NCI-H146 (cell line): ENCODE measurements at regions not wholly inside any gene's neighbourhood (a gene's known extent, or its start where the extent isn't known, plus 50 kb on each side); places are given as distances from the start of the nearest gene placed in this dataset.
A peak's percentile ranks its signal among the peaks of the same experiment; 100 is the strongest.
"Not testable (repeated sequence)": the region's sequence is repeated elsewhere in the genome, so short reads cannot be mapped to it uniquely, and the experiment has no call there.

Source experiments
- DNase-seq: peaks from one replicate; lab custom pipeline; 2025; lab: John Stamatoyannopoulos, UW

DNA sequence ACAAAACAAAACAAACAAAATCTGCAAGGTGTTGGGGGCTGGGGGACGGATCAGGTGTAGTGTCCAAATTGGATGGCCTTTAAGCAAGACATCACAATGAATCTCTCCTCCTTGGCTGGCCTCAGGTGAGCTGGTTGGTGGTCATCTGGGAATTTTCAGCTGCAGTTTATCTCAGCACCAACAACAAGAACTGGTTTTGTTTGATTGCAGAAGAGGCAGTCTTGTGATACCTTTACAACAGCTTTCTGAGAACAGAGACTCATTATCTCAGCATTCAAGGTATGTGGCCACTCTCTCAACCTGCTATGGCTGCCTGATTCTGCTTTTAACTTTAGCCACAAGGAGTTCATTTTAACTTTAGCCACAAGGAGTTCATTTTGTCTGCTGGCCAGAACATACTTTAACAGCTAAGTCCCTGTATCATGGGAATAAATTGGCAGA, 1543.4 kb downstream of the EFNA5 start:
- DNase-seq, result no peak

DNA sequence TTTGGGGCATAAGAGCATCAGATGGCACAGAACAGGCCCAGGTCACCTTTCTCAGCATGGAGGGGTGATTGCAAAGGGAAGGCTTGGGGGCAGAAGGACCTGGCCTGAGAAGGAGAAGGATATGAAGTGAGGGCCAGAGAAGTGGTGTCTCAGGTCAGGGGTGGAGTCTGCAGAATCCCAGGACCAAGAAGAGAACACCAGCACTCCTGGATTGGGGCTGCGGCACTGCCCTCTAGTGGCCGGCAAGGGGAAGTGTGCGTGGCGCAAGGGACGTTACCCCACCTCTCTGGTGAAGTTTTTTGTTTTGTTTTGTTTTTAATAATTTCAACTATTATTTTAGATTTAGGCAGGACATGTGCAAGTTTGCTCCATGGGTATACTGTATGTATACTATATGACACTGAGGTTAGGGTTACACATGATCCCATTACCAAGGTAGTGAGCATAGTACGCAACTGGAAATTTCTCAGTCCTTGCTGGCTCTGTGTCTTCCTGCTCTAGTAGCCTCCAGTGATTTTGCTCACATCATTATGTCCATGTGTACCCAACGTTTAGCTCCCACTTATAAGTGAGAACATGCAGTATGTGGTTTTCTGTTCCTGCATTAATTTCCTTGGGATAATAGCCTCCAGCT, 1548.6 kb downstream of the EFNA5 start:
- no peak for DNase-seq

DNA sequence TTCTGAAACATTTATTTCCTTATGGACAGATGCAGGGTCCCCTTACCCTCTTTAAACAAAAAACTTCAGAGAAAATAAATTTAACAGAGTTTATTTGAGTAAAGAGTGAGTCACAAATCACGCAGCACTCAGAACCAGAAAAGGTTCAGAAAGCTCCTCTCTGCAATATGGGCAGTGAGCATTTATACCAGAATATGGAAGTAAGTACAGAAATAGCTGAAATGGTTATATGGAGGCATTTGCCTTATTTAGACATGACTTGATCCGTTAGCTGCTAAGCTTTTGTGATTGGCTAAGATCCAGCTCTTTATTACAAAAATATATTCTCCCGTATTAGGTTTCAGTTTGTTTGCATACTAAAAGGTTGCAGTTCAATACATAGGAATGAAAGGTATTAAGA, 1554.1 kb downstream of the EFNA5 start:
- DNase-seq, result no peak

DNA sequence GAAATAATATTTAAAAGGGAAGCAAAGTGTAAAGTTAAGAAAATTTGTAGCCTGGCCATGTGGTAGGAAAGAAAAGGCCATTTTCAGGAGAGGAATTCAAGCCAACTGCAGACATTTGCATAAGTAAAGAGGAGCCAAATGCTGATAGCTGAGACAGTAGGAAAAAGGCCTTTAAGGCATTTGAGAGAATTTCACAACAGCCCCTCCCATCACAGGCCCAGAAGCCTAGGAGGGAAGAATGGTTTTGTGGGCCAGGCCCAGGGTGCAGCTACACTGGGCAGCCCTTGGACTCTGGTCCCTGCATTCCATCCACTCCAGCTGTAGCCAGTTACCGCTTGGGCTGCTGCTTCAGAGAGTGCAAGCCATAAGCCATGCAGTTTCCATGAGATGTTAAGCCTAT, 1556.8 kb downstream of the EFNA5 start:
- no peak for DNase-seq

DNA sequence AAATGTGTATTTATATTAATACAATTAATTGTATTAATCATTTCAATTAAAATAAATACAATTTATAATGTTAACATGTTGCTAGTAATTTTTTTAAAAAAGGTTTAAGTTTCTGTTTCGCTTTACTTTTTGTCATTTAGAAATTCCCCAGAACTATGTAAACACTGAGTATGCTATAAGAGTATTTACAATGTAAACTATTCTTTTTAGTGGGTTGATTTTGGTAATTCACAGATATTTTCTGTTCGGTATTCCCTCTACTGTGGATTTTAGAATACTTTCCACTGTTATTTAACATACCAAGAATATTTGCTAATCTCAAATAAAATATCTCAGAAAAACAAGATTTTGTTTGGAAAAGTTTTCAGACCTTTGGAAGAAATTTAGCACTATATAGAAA, 1564.4 kb downstream of the EFNA5 start:
- DNase-seq, result no peak

DNA sequence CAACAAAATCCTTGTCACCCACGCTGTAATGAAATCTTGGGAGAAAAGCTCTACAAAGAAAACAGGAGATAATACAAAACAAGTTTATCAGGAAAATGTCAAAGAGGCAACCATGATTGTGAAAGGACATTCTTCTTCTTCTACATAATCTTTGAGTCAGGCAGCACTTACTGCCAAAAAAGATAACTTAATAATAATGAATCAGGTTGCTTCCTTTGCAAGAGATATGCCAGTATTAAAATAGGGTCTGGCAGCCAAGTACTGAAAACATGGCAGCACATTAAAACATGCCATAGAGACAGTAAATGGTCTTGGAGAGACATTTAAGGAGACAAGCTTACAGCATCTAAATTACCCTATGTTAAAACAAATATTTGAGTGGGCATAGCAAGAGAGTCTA, 1573.4 kb downstream of the EFNA5 start:
- peak; percentile 8 for DNase-seq

DNA sequence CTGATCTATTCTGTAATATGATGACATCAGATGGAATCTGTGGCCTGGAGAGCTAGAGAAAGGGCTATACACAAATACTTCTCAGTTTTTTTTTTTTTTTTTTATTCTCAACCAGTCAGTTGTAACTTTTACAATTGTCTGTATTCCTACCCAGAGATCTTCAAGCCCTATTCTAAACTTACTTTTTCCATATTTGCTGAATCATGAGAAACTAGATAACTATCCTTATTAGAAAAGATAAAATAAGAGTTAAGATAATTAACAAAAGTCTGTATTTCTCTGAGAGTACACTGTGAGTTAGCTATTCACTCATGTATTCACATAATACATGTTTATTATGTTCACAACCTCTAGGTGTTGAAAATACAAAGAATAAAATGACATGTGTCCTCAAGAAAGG, 1575.9 kb downstream of the EFNA5 start:
- peak; percentile 23 for DNase-seq

DNA sequence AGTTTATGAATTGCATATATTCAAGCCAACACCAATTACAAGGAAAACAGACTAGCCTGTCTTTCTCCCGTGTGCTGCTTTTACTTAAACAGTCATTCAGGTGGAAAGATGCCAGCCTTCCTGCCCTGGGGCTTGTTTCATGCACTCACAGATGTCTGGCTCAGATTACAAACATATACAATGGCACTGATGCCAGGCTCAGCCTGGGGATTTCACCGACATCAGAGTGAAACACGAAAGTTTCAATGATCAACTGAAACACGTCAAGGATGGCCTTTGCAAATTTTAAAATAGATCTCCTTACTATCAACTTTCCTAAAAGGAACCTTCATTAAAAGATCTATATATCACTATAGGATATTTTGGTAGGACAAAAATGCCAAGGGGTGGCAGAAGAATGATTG, 1576.5 kb downstream of the EFNA5 start:
- DNase-seq, result peak; percentile 90

DNA sequence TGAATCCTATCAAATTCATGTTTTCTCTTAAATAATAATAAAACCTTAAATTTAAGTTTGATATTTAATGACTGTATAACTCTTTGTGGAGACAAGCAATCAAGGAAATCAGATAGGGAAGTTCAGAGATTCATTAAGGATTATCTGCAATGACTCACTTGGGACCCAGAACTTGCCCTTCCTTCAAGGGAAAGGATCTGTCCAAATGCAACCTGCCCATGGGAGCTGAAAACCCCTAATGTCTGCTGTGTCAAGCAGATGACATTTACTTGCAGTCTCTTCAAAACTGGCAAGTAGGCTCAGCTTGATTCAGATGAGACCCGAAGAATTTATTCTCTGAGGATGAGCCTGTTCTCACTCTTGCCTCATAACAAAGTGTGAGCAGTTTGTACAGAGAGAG, 1577.6 kb downstream of the EFNA5 start:
- DNase-seq, result peak; percentile 35

DNA sequence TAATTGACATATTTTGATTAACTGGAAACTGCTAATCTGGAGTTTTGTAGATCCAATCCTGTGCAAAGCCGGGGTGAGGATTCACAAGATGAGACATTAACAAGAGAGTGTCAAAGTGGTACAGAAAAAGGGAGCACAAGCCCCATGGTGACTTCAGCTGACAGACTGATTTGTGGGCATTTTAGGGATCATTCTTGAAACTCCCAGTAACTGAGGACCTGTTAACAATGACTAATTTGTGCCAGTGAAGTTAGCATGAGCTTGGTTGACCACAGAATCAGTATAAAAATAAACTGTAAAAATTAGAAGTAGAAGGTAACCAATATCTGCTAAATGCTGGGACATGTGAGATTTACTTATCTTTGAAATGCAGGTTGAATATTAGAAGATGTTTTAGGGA, 1578.3 kb downstream of the EFNA5 start:
- no peak for DNase-seq

DNA sequence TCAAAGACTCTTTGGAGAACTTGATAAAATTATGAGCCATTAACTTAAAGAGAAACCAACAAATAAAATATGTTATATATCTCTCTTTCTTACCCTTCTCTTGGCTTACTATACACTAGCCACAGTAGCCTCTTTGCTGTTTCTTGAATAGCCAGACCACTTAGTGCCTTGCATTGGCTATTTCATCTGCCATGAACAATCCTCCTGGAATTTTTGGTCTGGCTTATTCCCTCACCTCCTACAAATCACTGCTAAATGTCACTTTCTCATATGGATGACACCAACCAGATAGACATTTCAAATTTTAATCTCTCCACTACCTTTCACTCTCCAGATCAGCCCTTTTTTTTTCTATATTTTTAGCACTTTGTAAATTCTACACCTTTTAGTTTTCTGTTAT, 1581.7 kb downstream of the EFNA5 start:
- DNase-seq, result no peak

DNA sequence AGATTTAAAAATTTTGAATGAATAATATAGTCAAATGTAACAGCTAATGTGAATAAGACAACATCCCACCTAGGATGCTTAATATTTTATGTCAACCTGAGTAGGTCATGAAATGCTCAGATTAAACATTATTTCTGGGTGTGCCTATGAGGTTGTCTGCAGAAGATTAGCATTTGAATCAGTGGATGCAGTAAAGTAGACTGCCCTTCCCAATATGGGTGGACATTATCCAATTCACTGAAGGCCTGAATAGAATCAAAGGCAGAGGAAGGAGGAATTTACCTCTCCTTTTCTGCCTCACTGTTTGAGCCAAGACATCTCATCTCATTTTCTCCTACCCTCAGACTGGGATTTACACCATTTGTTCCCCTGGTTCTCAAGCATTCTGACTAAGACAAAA, 1582.3 kb downstream of the EFNA5 start:
- DNase-seq, result no peak

DNA sequence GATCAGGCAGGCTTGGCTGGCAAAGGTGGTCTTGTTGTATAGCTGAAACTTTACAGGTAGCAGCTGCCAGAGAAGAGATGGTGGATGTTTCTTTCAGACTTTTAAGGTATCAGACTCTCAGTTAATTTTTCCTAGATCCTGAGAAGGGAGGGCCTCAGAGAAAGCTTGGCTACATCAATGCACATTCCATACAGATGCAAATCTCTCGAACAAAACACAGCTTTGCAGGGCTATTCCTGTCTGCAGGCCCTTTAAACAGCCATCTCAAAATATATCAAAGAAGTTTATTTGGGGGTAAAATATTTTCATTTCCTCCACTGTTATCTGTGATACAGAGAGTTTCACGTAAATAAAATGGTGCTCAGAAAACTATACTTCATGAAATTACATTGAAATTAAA, 1584.4 kb downstream of the EFNA5 start:
- DNase-seq, result no peak

DNA sequence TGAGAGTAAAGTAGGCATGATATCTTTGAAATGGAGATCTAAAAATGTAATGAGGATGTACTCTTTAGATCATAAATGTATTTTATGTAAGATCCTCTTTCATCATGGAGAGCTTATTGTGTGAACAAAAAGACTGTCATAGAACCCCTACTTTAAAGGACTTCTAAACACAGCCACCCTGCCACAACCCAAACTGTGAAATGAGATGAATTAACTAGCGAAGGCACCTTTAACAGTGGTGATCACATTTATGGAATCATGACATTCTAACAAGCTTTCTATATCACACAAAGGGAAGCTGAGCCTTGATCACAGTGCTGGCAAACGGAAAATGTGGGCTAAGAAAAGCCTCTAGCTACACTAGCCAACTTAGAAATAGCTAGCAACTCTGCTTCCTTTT, 1585.2 kb downstream of the EFNA5 start:
- no peak for DNase-seq

DNA sequence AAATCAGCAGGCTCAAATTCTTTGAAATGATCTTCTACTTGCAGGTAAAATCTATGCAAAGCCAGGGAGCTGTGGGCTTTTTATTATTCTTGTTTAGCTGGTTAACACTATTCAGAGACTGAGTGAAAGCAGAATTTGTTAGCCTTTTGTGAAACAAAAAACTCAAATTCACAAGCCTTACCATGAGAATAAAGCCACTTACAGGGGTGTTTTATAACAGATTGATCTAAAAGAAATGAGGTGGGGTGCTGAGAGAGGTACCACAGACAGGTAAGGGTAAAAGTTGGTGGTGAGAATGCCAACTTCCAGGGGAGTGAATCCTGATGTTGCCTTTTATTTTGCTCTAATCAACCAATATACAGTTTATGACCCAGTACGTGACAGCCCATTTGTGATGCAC, 1585.6 kb downstream of the EFNA5 start:
- DNase-seq, result no peak

DNA sequence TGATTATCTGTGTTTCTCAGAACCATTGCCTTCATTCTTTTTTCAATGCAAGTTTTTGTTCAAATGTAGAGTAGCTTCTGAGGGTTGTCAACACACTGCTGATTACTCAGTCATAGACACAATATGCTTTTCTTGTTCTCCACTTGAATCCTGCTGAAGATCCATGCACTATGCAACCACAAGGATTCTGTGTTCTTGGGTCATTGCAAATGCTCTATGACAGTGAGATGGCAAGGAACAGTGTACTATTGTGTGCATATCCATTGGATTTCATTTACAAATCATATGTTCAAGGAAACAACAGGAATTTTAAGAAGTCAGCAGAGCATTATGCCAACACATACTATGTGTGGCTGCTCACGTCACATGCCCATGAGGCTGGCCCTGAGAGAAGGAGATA, 1590.2 kb downstream of the EFNA5 start:
- no peak for DNase-seq

DNA sequence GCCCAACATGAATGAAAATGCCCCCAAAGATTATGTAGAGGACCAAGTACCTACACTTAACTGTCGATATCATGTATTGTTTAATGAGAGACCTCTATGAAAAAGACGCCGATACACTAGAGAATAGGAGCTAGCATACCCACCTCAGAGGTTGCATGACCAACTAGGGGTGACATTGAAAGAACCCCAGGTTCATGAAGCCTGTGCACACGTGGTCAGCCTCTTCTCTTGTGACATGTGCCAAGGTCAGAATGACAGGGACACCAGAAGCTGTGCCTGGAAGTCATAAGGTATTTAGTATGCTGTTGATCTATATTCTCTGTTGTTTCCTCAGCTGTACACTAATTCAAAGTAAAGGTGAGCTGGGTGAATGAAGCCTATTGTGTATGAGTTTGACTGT, 1594.1 kb downstream of the EFNA5 start:
- no peak for DNase-seq

DNA sequence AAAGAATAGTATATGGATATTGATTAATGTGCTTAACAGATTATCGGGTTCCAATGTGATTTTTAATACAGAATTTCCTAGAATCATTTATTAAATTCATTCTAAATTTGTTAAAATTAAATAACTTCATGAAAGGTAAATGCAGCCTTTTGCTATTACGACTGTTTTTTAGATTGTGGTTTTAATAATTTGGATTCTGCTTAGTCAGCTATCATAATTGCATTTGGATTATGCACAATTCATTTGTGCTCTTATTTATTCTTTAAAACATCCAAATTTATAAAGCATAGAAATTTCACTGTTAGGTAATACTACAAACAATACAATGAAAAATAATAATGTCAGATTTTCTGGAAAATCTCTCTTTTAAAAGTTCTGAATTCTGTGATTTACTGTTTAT, 1598.5 kb downstream of the EFNA5 start:
- no peak for DNase-seq

DNA sequence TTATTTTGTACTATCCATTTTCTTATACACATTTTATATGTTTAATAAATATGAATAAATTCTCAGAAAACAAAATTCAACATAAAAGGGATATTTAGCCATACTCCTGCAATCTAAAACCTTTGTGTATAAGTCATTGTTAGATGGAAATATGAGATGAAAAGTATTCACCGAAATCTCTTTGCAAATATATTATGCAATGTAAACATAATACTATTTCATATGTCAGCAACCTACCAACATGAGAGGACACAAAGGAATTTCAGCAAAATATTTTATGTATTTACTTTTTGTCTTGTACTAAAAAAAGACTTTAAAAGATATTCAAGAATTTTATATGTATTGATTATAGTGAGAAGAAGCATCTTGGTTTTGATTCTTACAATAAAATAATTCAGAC, 1623.4 kb downstream of the EFNA5 start:
- DNase-seq, result no peak

DNA sequence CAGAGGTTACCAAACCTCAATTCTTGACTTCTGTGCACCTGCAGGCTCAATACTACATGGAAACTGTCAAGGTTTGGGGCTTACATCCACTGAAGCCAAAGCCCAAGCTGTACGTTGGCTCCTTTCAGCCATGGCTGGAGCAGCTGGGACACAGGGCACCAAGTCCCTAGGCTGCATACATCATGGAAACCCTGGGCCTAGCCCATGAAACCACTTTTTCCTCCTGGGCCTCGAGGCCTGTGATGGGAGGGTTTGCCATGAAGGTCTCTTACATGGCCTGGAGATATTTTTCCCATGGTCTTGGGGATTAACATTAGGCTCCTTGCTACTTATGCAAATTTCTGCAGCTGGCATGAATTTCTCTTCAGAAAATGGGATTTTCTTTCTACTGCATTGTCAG, 1638.7 kb downstream of the EFNA5 start:
- not testable (repeated sequence) for DNase-seq

DNA sequence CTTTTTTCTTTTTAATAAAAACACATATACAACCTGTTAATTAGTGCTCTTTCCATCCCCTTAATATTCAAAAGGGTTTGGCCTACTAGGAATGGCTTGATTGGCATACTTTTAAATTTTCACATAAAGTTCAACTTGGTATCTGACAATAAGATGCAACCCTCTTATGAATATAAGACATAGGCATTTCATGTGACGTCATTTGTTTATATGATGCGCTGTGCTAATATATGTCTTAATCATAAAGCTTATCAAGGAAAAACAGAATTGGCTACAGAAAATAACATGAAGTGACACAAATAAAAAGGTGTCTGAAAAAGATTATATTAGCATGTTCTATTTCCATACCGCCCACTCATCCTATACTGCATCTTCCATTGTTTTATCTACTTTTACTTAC, 1642.4 kb downstream of the EFNA5 start:
- no peak for DNase-seq

DNA sequence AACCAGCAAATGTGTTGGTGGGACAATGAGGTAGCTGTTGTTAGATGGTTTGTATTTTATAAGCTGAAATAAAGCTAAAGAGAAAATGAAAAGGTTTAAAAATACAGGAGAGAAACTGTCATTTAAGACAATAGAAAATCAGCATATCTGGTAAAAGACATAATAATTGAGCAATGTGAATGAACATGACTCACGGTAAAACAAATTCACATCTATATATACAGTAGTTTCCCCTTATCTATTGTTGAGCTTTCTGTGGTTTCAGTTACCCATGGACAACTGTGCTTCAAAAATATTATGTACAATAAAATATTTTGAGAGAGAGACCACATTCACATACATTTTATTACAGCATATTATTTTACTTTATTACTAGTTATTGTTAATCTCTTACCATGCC, 1649.8 kb downstream of the EFNA5 start:
- DNase-seq, result no peak

DNA sequence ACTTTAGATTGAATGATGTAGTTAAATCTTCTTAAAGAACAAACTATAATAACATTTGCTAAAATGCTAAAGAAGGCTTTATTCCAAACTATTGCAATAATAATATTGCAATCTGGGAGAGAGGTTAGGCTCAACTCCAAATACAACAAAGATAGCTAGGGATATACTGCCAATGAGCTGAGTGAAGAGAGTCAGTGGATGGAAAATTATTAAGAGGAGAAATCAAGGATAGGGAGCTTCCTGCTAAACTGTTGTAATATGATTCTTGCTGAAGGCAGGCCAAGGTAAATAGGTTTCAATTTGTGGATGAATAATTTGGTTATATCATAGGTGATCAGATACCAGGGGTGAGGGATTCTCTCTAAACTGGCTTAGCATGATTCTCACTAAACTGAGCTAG, 1651.5 kb downstream of the EFNA5 start:
- no peak for DNase-seq

DNA sequence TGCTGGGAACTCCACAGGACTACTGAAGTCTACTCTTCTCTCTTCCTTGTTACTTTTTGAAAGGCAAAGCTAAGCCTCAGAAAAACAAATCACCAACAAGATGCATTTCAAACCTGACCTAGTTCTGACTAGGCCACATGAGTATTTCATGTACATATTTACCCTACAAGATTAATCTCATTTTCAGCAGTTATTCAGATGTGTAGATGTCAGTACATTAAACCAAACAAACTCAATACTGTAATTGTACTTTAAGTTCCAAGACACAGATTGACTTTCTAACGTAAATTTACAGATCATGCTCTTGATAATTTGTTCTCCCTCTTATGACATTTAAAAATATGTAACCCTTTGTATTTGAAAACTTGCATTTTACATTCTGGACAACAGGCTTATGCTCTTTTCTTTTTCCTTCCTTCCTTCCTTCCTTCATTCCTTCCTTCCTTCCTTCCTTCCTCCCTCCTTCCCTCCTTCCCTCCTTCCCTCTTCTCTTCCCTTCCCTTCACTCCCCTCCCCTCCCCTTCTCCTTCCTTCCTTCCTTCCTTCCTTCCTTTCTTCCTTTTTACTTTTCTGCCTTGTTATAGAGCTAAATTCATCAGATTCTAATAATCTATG, 1653.4 kb downstream of the EFNA5 start:
- no peak for DNase-seq
